H9 (cell line): ENCODE measurements at regions not wholly inside any gene's neighbourhood (a gene's known extent, or its start where the extent isn't known, plus 50 kb on each side); places are given as distances from the start of the nearest gene placed in this dataset.

Experiments
- DNase-seq: peaks from one replicate; pipeline ENCODE4 v3.0.0-alpha.2; 2017
- H2AFZ ChIP-seq: one replicate; pipeline ENCODE4 v1.6.1; 2013; ENCODE audit warnings: mild to moderate bottlenecking, low read length, control low read depth, moderate library complexity
- H2AK5ac ChIP-seq: 2 replicates; pipeline ENCODE4 v1.6.1; 2013; ENCODE audit warnings: low read length, control low read depth, mixed read lengths; ENCODE audit not compliant: insufficient read length
- H2BK120ac ChIP-seq: one replicate; pipeline ENCODE4 v1.6.1; 2013; ENCODE audit warnings: low read depth, mild to moderate bottlenecking, low read length, control low read depth, inconsistent platforms; ENCODE audit not compliant: poor library complexity, severe bottlenecking
- H2BK12ac ChIP-seq: 2 replicates; pipeline ENCODE4 v1.6.1; 2013; ENCODE audit warnings: low read length, control low read depth, mixed read lengths, low read depth; ENCODE audit not compliant: insufficient read length
- H2BK15ac ChIP-seq: 2 replicates; pipeline ENCODE4 v1.6.1; 2013; ENCODE audit warnings: low read depth, low read length, control low read depth
- H2BK20ac ChIP-seq: one replicate; pipeline ENCODE4 v1.6.1; 2013; ENCODE audit warnings: low read depth, mild to moderate bottlenecking, low read length, control low read depth, inconsistent platforms; ENCODE audit not compliant: poor library complexity, severe bottlenecking
- H2BK5ac ChIP-seq: 2 replicates; pipeline ENCODE4 v1.6.1; 2013; ENCODE audit warnings: low read length, control low read depth, mixed read lengths; ENCODE audit not compliant: insufficient read length
- H3K14ac ChIP-seq: 2 replicates; pipeline ENCODE4 v1.6.1; 2013; ENCODE audit warnings: low read length, control low read depth; ENCODE audit not compliant: insufficient read depth
- H3K18ac ChIP-seq: 2 replicates; pipeline ENCODE4 v1.6.1; 2013; ENCODE audit warnings: low read depth, mild to moderate bottlenecking, mixed read lengths, low read length, control low read depth; ENCODE audit not compliant: insufficient read length
- H3K23ac ChIP-seq: 2 replicates; pipeline ENCODE4 v1.6.1; 2013; ENCODE audit warnings: low read length, control low read depth, mixed read lengths, low read depth; ENCODE audit not compliant: insufficient read length
- H3K23me2 ChIP-seq: 2 replicates; pipeline ENCODE4 v1.6.1; 2013; ENCODE audit warnings: low read depth, mild to moderate bottlenecking, mixed read lengths, low read length, control low read depth; ENCODE audit not compliant: insufficient read length, poor library complexity, severe bottlenecking
- H3K27ac ChIP-seq: 2 replicates; pipeline ENCODE4 v1.5.1; 2013; ENCODE audit warnings: low read length, control low read depth, mixed read lengths, low read depth; ENCODE audit not compliant: insufficient read length
- H3K27me3 ChIP-seq: 2 replicates; pipeline ENCODE4 v1.6.1; 2013; ENCODE audit warnings: low read length, control low read depth, inconsistent platforms; ENCODE audit not compliant: insufficient read depth
- H3K4ac ChIP-seq: 2 replicates; pipeline ENCODE4 v1.6.1; 2013; ENCODE audit warnings: low read depth, mild to moderate bottlenecking, control low read depth, inconsistent platforms, low read length, moderate library complexity
- H3K4me1 ChIP-seq: 2 replicates; pipeline ENCODE4 v1.6.1; 2013; ENCODE audit warnings: low read length, control low read depth, inconsistent platforms; ENCODE audit not compliant: insufficient read depth
- H3K4me2 ChIP-seq: 2 replicates; pipeline ENCODE4 v1.6.1; 2013; ENCODE audit warnings: low read length, control low read depth, mixed read lengths; ENCODE audit not compliant: insufficient read length, insufficient read depth
- H3K56ac ChIP-seq: 2 replicates; pipeline ENCODE4 v1.6.1; 2013; ENCODE audit warnings: low read depth, mild to moderate bottlenecking, mixed read lengths, low read length, control low read depth; ENCODE audit not compliant: insufficient read length
- H3K79me1 ChIP-seq: 2 replicates; pipeline ENCODE4 v1.6.1; 2013; ENCODE audit warnings: low read depth, mild to moderate bottlenecking, moderate library complexity, low read length, control low read depth, inconsistent platforms; ENCODE audit not compliant: insufficient read depth, poor library complexity, severe bottlenecking
- H3K79me2 ChIP-seq: 2 replicates; pipeline ENCODE4 v1.6.1; 2013; ENCODE audit warnings: low read length, control low read depth, inconsistent platforms; ENCODE audit not compliant: insufficient read depth
- H3K9ac ChIP-seq: 2 replicates; pipeline ENCODE4 v1.6.1; 2013; ENCODE audit warnings: low read length, control low read depth, mixed read lengths; ENCODE audit not compliant: insufficient read length; ENCODE audit errors: extremely low read depth
- H3K9me3 ChIP-seq: one replicate; pipeline ENCODE4 v1.6.1; 2013; ENCODE audit warnings: low read depth, low read length, inconsistent platforms; ENCODE audit not compliant: control insufficient read depth
- H3T11ph ChIP-seq: one replicate; pipeline ENCODE4 v1.6.1; 2013; ENCODE audit warnings: mild to moderate bottlenecking, low read length, control low read depth, inconsistent platforms
- H4K20me1 ChIP-seq: one replicate; pipeline ENCODE4 v1.6.1; 2013; ENCODE audit not compliant: control insufficient read depth, insufficient read length, insufficient read depth
- H4K5ac ChIP-seq: 2 replicates; pipeline ENCODE4 v1.6.1; 2013; ENCODE audit warnings: low read depth, mild to moderate bottlenecking, mixed read lengths, low read length, control low read depth; ENCODE audit not compliant: insufficient read length
- H4K8ac ChIP-seq: replicated peaks from 2 replicates; pipeline ENCODE4 v1.6.1; 2013; ENCODE audit warnings: low read length, control low read depth, mixed read lengths, low read depth; ENCODE audit not compliant: insufficient read length
- H4K91ac ChIP-seq: 2 replicates; pipeline ENCODE4 v1.6.1; 2013; ENCODE audit warnings: low read depth, mild to moderate bottlenecking, moderate library complexity, mixed read lengths, low read length, control low read depth; ENCODE audit not compliant: insufficient read length
- H3K27ac Mint-ChIP-seq, 3 experiments: 2 replicates in 2 of 3; 3 replicates in 1 of 3; pipeline ENCODE4 v1.8.0; 2020 to 2021; ENCODE audit warnings: mixed read lengths in 3 of 3, mild to moderate bottlenecking in 1 of 3, moderate library complexity in 1 of 3
- H3K27me3 Mint-ChIP-seq: 2 replicates; pipeline ENCODE4 v1.8.0; 2021; ENCODE audit warnings: low read depth, mild to moderate bottlenecking, moderate library complexity, mixed read lengths
- H3K36me3 Mint-ChIP-seq, 3 experiments: 2 replicates in 2 of 3; 3 replicates in 1 of 3; pipeline ENCODE4 v1.8.0; 2020 to 2021; ENCODE audit warnings: low read depth in 3 of 3, mixed read lengths in 3 of 3; ENCODE audit not compliant: insufficient read depth in 1 of 3
- H3K4me1 Mint-ChIP-seq, 2 experiments: 2 replicates each; pipeline ENCODE4 v1.8.0; 2020; ENCODE audit warnings: mixed read lengths in 2 of 2
- H3K4me3 Mint-ChIP-seq, 2 experiments: 2 replicates in 1 of 2; 3 replicates in 1 of 2; pipeline ENCODE4 v1.8.0; 2020 to 2021; ENCODE audit warnings: mild to moderate bottlenecking in 2 of 2, mixed read lengths in 2 of 2, moderate library complexity in 1 of 2
- H3K9me3 Mint-ChIP-seq, 2 experiments: 2 replicates in 1 of 2; 3 replicates in 1 of 2; pipeline ENCODE4 v1.8.0; 2020; ENCODE audit warnings: mild to moderate bottlenecking in 2 of 2, mixed read lengths in 2 of 2, moderate library complexity in 1 of 2
- WGBS: extraction: QIAGEN DNeasy Blood & Tissue Kit; methylation state at CpG from one replicate; pipeline ENCODE4 v1.1.7; 2013; ENCODE audit warnings: missing lambda C conversion rate, low lambda C conversion rate, mixed read lengths; ENCODE audit not compliant: insufficient read length; ENCODE audit errors: extremely low coverage; 5-methylcytosine and 5-hydroxymethylcytosine counted together
- TF ChIP-seq, protein P1 (sequence below): fragments of 200-600 bp; sonication (generic); conservative IDR thresholded peaks from 3 replicates; pipeline ENCODE4 v1.8.0; 2021; ENCODE audit warnings: antibody characterized with exemption, mild to moderate bottlenecking

GRCh38 chr11:115792903-115793302, 288.7 kb upstream of the CADM1 start:
- Histone ChIP-seq H2BK15ac (no peak overlapping the region), H3T11ph (no peak overlapping the region), H3K23me2 (no peaks in the 10 kb centered on the region), H4K91ac (no peak overlapping the region), H3K79me1 (no peaks in the 10 kb centered on the region), H3K27ac (no peak overlapping the region), H3K4ac (no peak overlapping the region), H4K20me1 (no peaks in the 10 kb centered on the region), H3K56ac (no peak overlapping the region), H3K79me2 (no peaks in the 10 kb centered on the region), H2AK5ac (no peak overlapping the region), H3K4me1 (no peaks in the 10 kb centered on the region), H2AFZ (no peak overlapping the region), H2BK12ac (no peak overlapping the region), H3K14ac (no peak overlapping the region), H2BK120ac (no peak overlapping the region), H3K9ac (no peak overlapping the region), H3K23ac (no peak overlapping the region), H2BK20ac (no peak overlapping the region), H3K4me2 (no peak overlapping the region), H4K8ac (no peak overlapping the region), H3K18ac (no peak overlapping the region), H4K5ac (no peak overlapping the region), H2BK5ac (no peak overlapping the region), H3K27me3 (no peaks in the 10 kb centered on the region), H3K9me3 (no peaks in the 10 kb centered on the region)
- Mint-ChIP-seq H3K4me1 (peaks cover 5 to 9% of the 10 kb centered on the region in 2 experiments), H3K27me3 (peaks cover 17% of the 10 kb centered on the region), H3K9me3 (no peaks in the 10 kb centered on the region), H3K36me3 (no peaks in the 10 kb centered on the region), H3K4me3 (no peak overlapping the region), H3K27ac (no peak overlapping the region)
- TF ChIP-seq, protein P1, sequence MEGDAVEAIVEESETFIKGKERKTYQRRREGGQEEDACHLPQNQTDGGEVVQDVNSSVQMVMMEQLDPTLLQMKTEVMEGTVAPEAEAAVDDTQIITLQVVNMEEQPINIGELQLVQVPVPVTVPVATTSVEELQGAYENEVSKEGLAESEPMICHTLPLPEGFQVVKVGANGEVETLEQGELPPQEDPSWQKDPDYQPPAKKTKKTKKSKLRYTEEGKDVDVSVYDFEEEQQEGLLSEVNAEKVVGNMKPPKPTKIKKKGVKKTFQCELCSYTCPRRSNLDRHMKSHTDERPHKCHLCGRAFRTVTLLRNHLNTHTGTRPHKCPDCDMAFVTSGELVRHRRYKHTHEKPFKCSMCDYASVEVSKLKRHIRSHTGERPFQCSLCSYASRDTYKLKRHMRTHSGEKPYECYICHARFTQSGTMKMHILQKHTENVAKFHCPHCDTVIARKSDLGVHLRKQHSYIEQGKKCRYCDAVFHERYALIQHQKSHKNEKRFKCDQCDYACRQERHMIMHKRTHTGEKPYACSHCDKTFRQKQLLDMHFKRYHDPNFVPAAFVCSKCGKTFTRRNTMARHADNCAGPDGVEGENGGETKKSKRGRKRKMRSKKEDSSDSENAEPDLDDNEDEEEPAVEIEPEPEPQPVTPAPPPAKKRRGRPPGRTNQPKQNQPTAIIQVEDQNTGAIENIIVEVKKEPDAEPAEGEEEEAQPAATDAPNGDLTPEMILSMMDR = no peak
- DNase-seq = no peak
- no CpG with 5 or more reads among the region's 6 CpGs for WGBS
